ENCODE measurements at regions not wholly inside any gene's neighbourhood (a gene's known extent, or its start where the extent isn't known, plus 50 kb on each side); places are given as distances from the start of the nearest gene placed in this dataset.

GRCh38 chr14:51472881-51473280 is 178.8 kb upstream of the FRMD6 start:
- Histone ChIP-seq H3K79me2 (ENCODE audit: control insufficient read depth, insufficient read depth, low read length) (no peaks in the 10 kb centered on the region), H3K36me3 (ENCODE audit: control insufficient read depth, insufficient read depth, low read length) (no peaks in the 10 kb centered on the region), H4K20me1 (ENCODE audit: control insufficient read depth, extremely low read depth, insufficient read depth, low read length) (no peaks in the 10 kb centered on the region), H3K4me1 (ENCODE audit: control insufficient read depth, extremely low read depth, insufficient read depth, low read length) (peaks cover 4% of the 10 kb centered on the region), H3K9ac (ENCODE audit: insufficient read depth, low read length) (no peak overlapping the region), H3K4me2 (ENCODE audit: extremely low read depth, insufficient read depth, low read length) (no peak overlapping the region), H3K27me3 (ENCODE audit: control insufficient read depth, insufficient read depth, low read length) (no peaks in the 10 kb centered on the region), H3K4me3 (replicated peaks in 1 of 4; ENCODE audit: control extremely low read depth in 1 of 4, insufficient read depth in 1 of 4, low read depth in 3 of 4, low read length in 4 of 4) (no peak overlapping the region), H3K9me3 (ENCODE audit: control insufficient read depth, insufficient read depth, low read depth, low read length) (no peaks in the 10 kb centered on the region), H3K27ac (ENCODE audit: insufficient read depth, low read length) (no peak overlapping the region), H2AFZ (ENCODE audit: low read length) (no peak overlapping the region)
- peak in 1 of 2 donors; percentile 15 for DNase-seq (ENCODE audit: low read depth in 2 of 2)
- no peak for TF ChIP-seq EZH2 (IDR thresholded peaks at IDR 0.05; ENCODE audit: low read length, missing control alignments)
- TF ChIP-seq, protein P1, sequence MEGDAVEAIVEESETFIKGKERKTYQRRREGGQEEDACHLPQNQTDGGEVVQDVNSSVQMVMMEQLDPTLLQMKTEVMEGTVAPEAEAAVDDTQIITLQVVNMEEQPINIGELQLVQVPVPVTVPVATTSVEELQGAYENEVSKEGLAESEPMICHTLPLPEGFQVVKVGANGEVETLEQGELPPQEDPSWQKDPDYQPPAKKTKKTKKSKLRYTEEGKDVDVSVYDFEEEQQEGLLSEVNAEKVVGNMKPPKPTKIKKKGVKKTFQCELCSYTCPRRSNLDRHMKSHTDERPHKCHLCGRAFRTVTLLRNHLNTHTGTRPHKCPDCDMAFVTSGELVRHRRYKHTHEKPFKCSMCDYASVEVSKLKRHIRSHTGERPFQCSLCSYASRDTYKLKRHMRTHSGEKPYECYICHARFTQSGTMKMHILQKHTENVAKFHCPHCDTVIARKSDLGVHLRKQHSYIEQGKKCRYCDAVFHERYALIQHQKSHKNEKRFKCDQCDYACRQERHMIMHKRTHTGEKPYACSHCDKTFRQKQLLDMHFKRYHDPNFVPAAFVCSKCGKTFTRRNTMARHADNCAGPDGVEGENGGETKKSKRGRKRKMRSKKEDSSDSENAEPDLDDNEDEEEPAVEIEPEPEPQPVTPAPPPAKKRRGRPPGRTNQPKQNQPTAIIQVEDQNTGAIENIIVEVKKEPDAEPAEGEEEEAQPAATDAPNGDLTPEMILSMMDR (conservative IDR thresholded peaks at IDR 0.05 in 1 of 2, IDR thresholded peaks at IDR 0.05 in 1 of 2; ENCODE audit: low read depth in 1 of 2, low read length in 2 of 2), result no peak

GRCh38 chr14:51473351-51473750 is 178.4 kb upstream of the FRMD6 start:
- peaks cover 4% of the 10 kb centered on the region for H3K4me1 ChIP-seq (ENCODE audit: control insufficient read depth, extremely low read depth, insufficient read depth, low read length)
- H3K9ac ChIP-seq (ENCODE audit: insufficient read depth, low read length), result no peak overlapping the region
- no peaks in the 10 kb centered on the region for H3K36me3 ChIP-seq (ENCODE audit: control insufficient read depth, insufficient read depth, low read length)
- H3K27ac ChIP-seq (ENCODE audit: insufficient read depth, low read length), result no peak overlapping the region
- no peak overlapping the region for H3K4me2 ChIP-seq (ENCODE audit: extremely low read depth, insufficient read depth, low read length)
- DNase-seq (ENCODE audit: low read depth in 2 of 2), result no peak
- H3K4me3 ChIP-seq (replicated peaks in 1 of 4; ENCODE audit: control extremely low read depth in 1 of 4, insufficient read depth in 1 of 4, low read depth in 3 of 4, low read length in 4 of 4), result no peak overlapping the region
- H4K20me1 ChIP-seq (ENCODE audit: control insufficient read depth, extremely low read depth, insufficient read depth, low read length), result no peaks in the 10 kb centered on the region
- no peaks in the 10 kb centered on the region for H3K27me3 ChIP-seq (ENCODE audit: control insufficient read depth, insufficient read depth, low read length)
- H2AFZ ChIP-seq (ENCODE audit: low read length), result no peak overlapping the region
- TF ChIP-seq, protein P1 (conservative IDR thresholded peaks at IDR 0.05 in 1 of 2, IDR thresholded peaks at IDR 0.05 in 1 of 2; ENCODE audit: low read depth in 1 of 2, low read length in 2 of 2), result no peak
- no peak for TF ChIP-seq EZH2 (IDR thresholded peaks at IDR 0.05; ENCODE audit: low read length, missing control alignments)
- H3K9me3 ChIP-seq (ENCODE audit: control insufficient read depth, insufficient read depth, low read depth, low read length), result no peaks in the 10 kb centered on the region
- no peaks in the 10 kb centered on the region for H3K79me2 ChIP-seq (ENCODE audit: control insufficient read depth, insufficient read depth, low read length)

- Histone ChIP-seq H3K79me2 (ENCODE audit: control insufficient read depth, insufficient read depth, low read length) (no peaks in the 10 kb centered on the region), H3K36me3 (ENCODE audit: control insufficient read depth, insufficient read depth, low read length) (no peaks in the 10 kb centered on the region), H3K9me3 (ENCODE audit: control insufficient read depth, insufficient read depth, low read depth, low read length) (no peaks in the 10 kb centered on the region), H3K4me2 (ENCODE audit: extremely low read depth, insufficient read depth, low read length) (no peak overlapping the region), H2AFZ (ENCODE audit: low read length) (no peak overlapping the region), H3K27ac (ENCODE audit: insufficient read depth, low read length) (no peak overlapping the region), H3K4me3 (replicated peaks in 1 of 4; ENCODE audit: control extremely low read depth in 1 of 4, insufficient read depth in 1 of 4, low read depth in 3 of 4, low read length in 4 of 4) (no peak overlapping the region), H3K4me1 (ENCODE audit: control insufficient read depth, extremely low read depth, insufficient read depth, low read length) (peaks cover 4% of the 10 kb centered on the region), H3K27me3 (ENCODE audit: control insufficient read depth, insufficient read depth, low read length) (no peaks in the 10 kb centered on the region), H3K9ac (ENCODE audit: insufficient read depth, low read length) (no peak overlapping the region), H4K20me1 (ENCODE audit: control insufficient read depth, extremely low read depth, insufficient read depth, low read length) (no peaks in the 10 kb centered on the region)
- TF ChIP-seq, protein P1 (conservative IDR thresholded peaks at IDR 0.05 in 1 of 2, IDR thresholded peaks at IDR 0.05 in 1 of 2; ENCODE audit: low read depth in 1 of 2, low read length in 2 of 2), result no peak
- no peak for TF ChIP-seq EZH2 (IDR thresholded peaks at IDR 0.05; ENCODE audit: low read length, missing control alignments)
- peak in 1 of 2 donors; percentile 53 for DNase-seq (ENCODE audit: low read depth in 2 of 2)
These were observed 177.7 kb upstream of the FRMD6 start for GRCh38 chr14:51473808-51474565.

All from fibroblast of lung (primary cell).